Sigmoid colon (tissue), 6 donors: ENCODE measurements at regions not wholly inside any gene's neighbourhood (a gene's known extent, or its start where the extent isn't known, plus 50 kb on each side); places are given as distances from the start of the nearest gene placed in this dataset.

Experiments used
- DNase-seq: peaks from one replicate; pipeline ENCODE4 v3.0.0-alpha.2; 2019
- H3K27ac ChIP-seq, 4 donors: fragments of 200-600 bp; sonication (generic); one replicate each; pipeline ENCODE4 v1.5.1; 2016 to 2019; ENCODE audit warnings: mild to moderate bottlenecking in 1 of 4
- H3K27me3 ChIP-seq, 3 donors: fragments of 200-600 bp; sonication (generic); one replicate each; pipeline ENCODE4 v1.5.1; 2019; ENCODE audit warnings: mild to moderate bottlenecking in 1 of 3
- H3K36me3 ChIP-seq, 4 donors: fragments of 200-600 bp; sonication (generic); one replicate each; pipeline ENCODE4 v1.5.1; 2016 to 2019
- H3K4me1 ChIP-seq, 4 donors: fragments of 200-600 bp; sonication (generic); one replicate each; pipeline ENCODE4 v1.5.1; 2017 to 2019
- H3K4me3 ChIP-seq, 4 donors: fragments of 200-600 bp; sonication (generic); one replicate each; pipeline ENCODE4 v1.5.1; 2017 to 2019; ENCODE audit warnings: mild to moderate bottlenecking in 2 of 4, moderate library complexity in 1 of 4
- H3K9me3 ChIP-seq, 4 donors: fragments of 200-600 bp in 3 of 4; sonication (generic) in 3 of 4; one replicate each; pipeline versions ENCODE4 v1.5.1 to v1.6.1; 2013 to 2019
- CTCF ChIP-seq, 4 experiments: fragments of 450-650 bp in 3 of 4; fragments of 200-600 bp in 1 of 4; IDR thresholded peaks; one replicate each; pipeline ENCODE4 v1.5.1; 2016 to 2019; ENCODE audit warnings: antibody characterized with exemption in 4 of 4, mild to moderate bottlenecking in 3 of 4, moderate library complexity in 2 of 4
- EP300 ChIP-seq, 4 donors: sonication (generic); formaldehyde crosslinking; IDR thresholded peaks; one replicate each; pipeline ENCODE4 v1.6.1; 2017; ENCODE audit warnings: antibody characterized with exemption in 4 of 4
- POLR2A ChIP-seq, 2 donors: fragments of 450-650 bp; IDR thresholded peaks; one replicate each; pipeline ENCODE4 v1.6.1; 2016; ENCODE audit warnings: antibody characterized with exemption in 2 of 2, mild to moderate bottlenecking in 2 of 2, moderate library complexity in 2 of 2
- POLR2AphosphoS5 ChIP-seq, 4 donors: sonication (generic); formaldehyde crosslinking; IDR thresholded peaks; one replicate each; pipeline ENCODE4 v1.6.1; 2017; ENCODE audit warnings: antibody characterized with exemption in 4 of 4
- WGBS, 2 donors: extraction: QIAGEN DNeasy Blood & Tissue Kit; methylation state at CpG; one replicate each; pipeline ENCODE4 v1.1.7; 2013; 5-methylcytosine and 5-hydroxymethylcytosine counted together
- intact Hi-C: fragments of 100-400 bp; cut with DNase I; formaldehyde crosslinking; loops from one replicate; pipeline ENCODE4 v1.15.1; 2023
- donor health status: healthy with polysubstance abuse.
- donor health status: healthy.

GRCh38 chr11:37687130-37687529, 1089.1 kb upstream of the RAG2 start:
- H3K9me3 ChIP-seq = peaks cover 0 to 4% (median 0%) of the 10 kb centered on the region in 4 donors
- no peak for DNase-seq
- TF ChIP-seq POLR2AphosphoS5 (IDR thresholded peaks at IDR 0.05) (no peak), POLR2A (IDR thresholded peaks at IDR 0.05) (no peak), CTCF (IDR thresholded peaks at IDR 0.05) (no peak), EP300 (IDR thresholded peaks at IDR 0.05) (no peak)
- H3K27ac ChIP-seq = no peak overlapping the region
- no peak overlapping the region for H3K4me3 ChIP-seq
- intact Hi-C loops = no loop called here
- H3K27me3 ChIP-seq = no peaks in the 10 kb centered on the region
- H3K36me3 ChIP-seq = no peaks in the 10 kb centered on the region
- no peaks in the 10 kb centered on the region for H3K4me1 ChIP-seq

- no peak for DNase-seq
- TF ChIP-seq CTCF (IDR thresholded peaks at IDR 0.05) (no peak), POLR2A (IDR thresholded peaks at IDR 0.05) (no peak), EP300 (IDR thresholded peaks at IDR 0.05) (no peak), POLR2AphosphoS5 (IDR thresholded peaks at IDR 0.05) (no peak)
- no peaks in the 10 kb centered on the region for H3K4me1 ChIP-seq
- H3K27ac ChIP-seq = no peak overlapping the region
- intact Hi-C loops = no loop called here
- no peak overlapping the region for H3K4me3 ChIP-seq
- no peaks in the 10 kb centered on the region for H3K27me3 ChIP-seq
- H3K36me3 ChIP-seq = no peaks in the 10 kb centered on the region
- no peaks in the 10 kb centered on the region for H3K9me3 ChIP-seq
Measured at GRCh38 chr11:37671321-37671720, 1073.3 kb upstream of the RAG2 start.

GRCh38 chr11:37666960-37667359, 1068.9 kb upstream of the RAG2 start:
- Histone ChIP-seq H3K4me1 (no peaks in the 10 kb centered on the region), H3K27me3 (no peaks in the 10 kb centered on the region), H3K4me3 (no peak overlapping the region), H3K9me3 (no peaks in the 10 kb centered on the region), H3K36me3 (no peaks in the 10 kb centered on the region), H3K27ac (no peak overlapping the region)
- 44 to 72% methylated on average over 2 of the region's 2 CpGs for WGBS, 2 donors
- no peak for DNase-seq
- intact Hi-C loops = no loop called here
- TF ChIP-seq POLR2AphosphoS5 (IDR thresholded peaks at IDR 0.05) (no peak), EP300 (IDR thresholded peaks at IDR 0.05) (no peak), POLR2A (IDR thresholded peaks at IDR 0.05) (no peak), CTCF (IDR thresholded peaks at IDR 0.05) (no peak)

GRCh38 chr11:37657645-37658044, 1059.6 kb upstream of the RAG2 start:
- intact Hi-C loops = no loop called here

More at GRCh38 chr11:37657645-37658044, 1059.6 kb upstream of the RAG2 start:
- 82 to 87% methylated on average over 1 of the region's 1 CpG for WGBS, 2 donors
- no peak for TF ChIP-seq EP300 (IDR thresholded peaks at IDR 0.05)
- TF ChIP-seq POLR2A (IDR thresholded peaks at IDR 0.05) = no peak
- no peak for TF ChIP-seq POLR2AphosphoS5 (IDR thresholded peaks at IDR 0.05)
- no peak for TF ChIP-seq CTCF (IDR thresholded peaks at IDR 0.05)
- Histone ChIP-seq H3K36me3 (no peaks in the 10 kb centered on the region), H3K9me3 (peaks cover 0 to 3% (median 0%) of the 10 kb centered on the region in 4 donors), H3K4me3 (no peak overlapping the region), H3K4me1 (no peaks in the 10 kb centered on the region), H3K27me3 (no peaks in the 10 kb centered on the region), H3K27ac (no peak overlapping the region)
- no peak for DNase-seq
